Muscle of leg (tissue), 3 donors: ENCODE measurements at regions not wholly inside any gene's neighbourhood (a gene's known extent, or its start where the extent isn't known, plus 50 kb on each side); places are given as distances from the start of the nearest gene placed in this dataset.
"Not testable (repeated sequence)": the region's sequence is repeated elsewhere in the genome, so short reads cannot be mapped to it uniquely, and the experiment has no call there.

ENCODE experiments used
- DNase-seq: peaks from one replicate; pipeline ENCODE4 v3.0.0; 2013
- H3K27ac ChIP-seq: one replicate; pipeline ENCODE4 v1.5.1; 2013; ENCODE audit warnings: mild to moderate bottlenecking, low read length, control low read depth
- H3K27me3 ChIP-seq: one replicate; pipeline ENCODE4 v1.6.1; 2013; ENCODE audit warnings: low read length; ENCODE audit not compliant: control insufficient read depth, insufficient read depth
- H3K36me3 ChIP-seq: one replicate; pipeline ENCODE4 v1.6.1; 2013; ENCODE audit warnings: low read length; ENCODE audit not compliant: control insufficient read depth, insufficient read depth
- H3K4me1 ChIP-seq: one replicate; pipeline ENCODE4 v1.6.1; 2013; ENCODE audit warnings: low read length; ENCODE audit not compliant: control insufficient read depth, insufficient read depth
- H3K4me3 ChIP-seq: one replicate; pipeline ENCODE4 v1.5.1; 2013; ENCODE audit warnings: low read length, control low read depth
- H3K9me3 ChIP-seq: replicated peaks from 2 replicates; pipeline ENCODE4 v1.6.1; 2013; ENCODE audit warnings: low read depth, low read length; ENCODE audit not compliant: control insufficient read depth
- WGBS: methylation state at CpG from one replicate; pipeline ENCODE4 v1.1.5; 2013; ENCODE audit warnings: missing lambda C conversion rate; ENCODE audit not compliant: insufficient coverage; 5-methylcytosine and 5-hydroxymethylcytosine counted together

DNA sequence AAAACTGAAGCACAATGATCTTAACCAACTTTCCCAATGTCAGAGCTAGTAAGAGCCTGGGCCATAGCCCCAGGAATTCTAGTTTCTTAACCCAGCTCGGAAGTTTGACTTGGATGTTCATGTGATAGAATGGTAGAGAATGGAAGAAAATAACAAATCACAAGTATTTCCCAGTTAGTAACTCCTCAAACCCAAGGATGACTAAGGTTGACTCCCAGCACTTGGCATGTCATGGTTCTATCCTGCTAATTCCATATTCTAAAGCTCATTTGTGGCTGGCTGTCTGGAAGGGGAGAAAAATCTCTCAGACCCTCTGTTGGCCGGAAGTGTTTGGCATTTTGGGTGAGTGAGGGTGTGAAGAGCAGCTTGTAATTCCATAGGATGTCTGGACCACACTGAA lies 248.7 kb downstream of the RFPL4B start:
- Histone ChIP-seq H3K9me3 (peaks cover 8% of the 10 kb centered on the region), H3K27ac (no peak overlapping the region), H3K27me3 (no peaks in the 10 kb centered on the region), H3K36me3 (no peaks in the 10 kb centered on the region), H3K4me1 (no peaks in the 10 kb centered on the region), H3K4me3 (no peak overlapping the region)
- WGBS, result no CpG with 5 or more reads among the region's 2 CpGs
- no peak for DNase-seq

DNA sequence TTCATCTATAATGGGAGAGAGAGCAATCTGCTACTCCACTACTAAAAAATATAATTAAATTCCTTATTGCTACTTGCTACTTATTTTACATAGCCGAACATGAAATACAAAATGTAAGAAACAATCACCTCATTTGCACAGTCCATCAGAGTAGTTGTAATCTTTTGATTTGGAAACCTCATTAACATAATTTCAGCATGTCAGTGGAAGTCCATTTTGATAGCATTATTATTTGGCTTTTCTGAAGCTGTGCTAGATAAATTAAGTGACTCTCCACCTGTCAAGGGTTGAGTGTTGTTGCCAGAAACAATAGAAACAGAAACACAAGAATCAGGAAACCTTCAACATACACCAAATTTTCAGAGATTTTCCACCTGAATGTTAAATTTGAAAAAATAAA lies 250.0 kb downstream of the RFPL4B start:
- DNase-seq, result no peak
- Histone ChIP-seq H3K36me3 (no peaks in the 10 kb centered on the region), H3K9me3 (peaks cover 8% of the 10 kb centered on the region), H3K4me3 (no peak overlapping the region), H3K4me1 (no peaks in the 10 kb centered on the region), H3K27ac (no peak overlapping the region), H3K27me3 (no peaks in the 10 kb centered on the region)
- no CpG with 5 or more reads among the region's 1 CpG for WGBS

DNA sequence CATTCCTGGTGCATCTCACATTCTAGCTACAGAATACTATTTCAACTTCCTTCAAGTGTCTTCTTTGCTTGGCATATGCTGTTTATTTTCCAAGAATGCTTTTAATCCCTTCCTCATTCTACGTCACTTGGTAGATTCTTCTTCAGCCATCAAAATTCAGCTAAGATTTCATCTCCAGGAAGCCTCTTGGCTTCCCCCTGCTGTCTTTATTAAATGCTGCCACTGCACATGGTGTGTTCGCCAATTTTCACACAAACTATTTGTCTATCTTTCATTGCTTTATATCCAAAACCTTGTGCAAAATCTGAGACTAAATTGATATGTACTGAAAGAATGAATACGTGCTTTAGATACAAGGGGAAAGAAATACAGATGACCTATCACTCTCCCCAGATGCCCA lies 253.0 kb downstream of the RFPL4B start:
- Histone ChIP-seq H3K4me1 (no peaks in the 10 kb centered on the region), H3K36me3 (no peaks in the 10 kb centered on the region), H3K27me3 (no peaks in the 10 kb centered on the region), H3K9me3 (no peaks in the 10 kb centered on the region), H3K27ac (no peak overlapping the region), H3K4me3 (no peak overlapping the region)
- 85% methylated on average over 1 of the region's 3 CpGs for WGBS
- no peak for DNase-seq

DNA sequence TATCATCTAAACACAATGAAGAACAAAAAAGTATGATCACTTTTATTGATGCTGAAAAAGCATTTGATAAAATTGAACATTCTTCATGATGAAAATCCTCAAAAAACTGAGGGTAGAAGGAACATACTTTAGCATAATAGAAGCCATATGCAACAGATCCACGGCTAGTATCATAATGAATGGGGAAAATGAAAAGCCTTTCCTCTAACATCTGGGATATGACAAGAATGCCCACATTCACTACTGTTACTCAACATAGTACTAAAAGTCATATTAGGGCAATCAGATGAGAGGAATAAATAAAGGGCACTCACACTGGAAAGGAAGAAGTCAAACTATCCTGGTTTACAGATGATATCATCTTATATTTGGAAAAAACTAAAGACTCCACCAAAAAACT lies 256.6 kb downstream of the RFPL4B start:
- WGBS, result no CpG with 5 or more reads among the region's 1 CpG
- H3K36me3 ChIP-seq, result no peaks in the 10 kb centered on the region
- H3K27ac ChIP-seq, result no peak overlapping the region
- peaks cover 5% of the 10 kb centered on the region for H3K9me3 ChIP-seq
- peaks cover 3% of the 10 kb centered on the region for H3K4me1 ChIP-seq
- no peaks in the 10 kb centered on the region for H3K27me3 ChIP-seq
- no peak for DNase-seq
- H3K4me3 ChIP-seq, result no peak overlapping the region

DNA sequence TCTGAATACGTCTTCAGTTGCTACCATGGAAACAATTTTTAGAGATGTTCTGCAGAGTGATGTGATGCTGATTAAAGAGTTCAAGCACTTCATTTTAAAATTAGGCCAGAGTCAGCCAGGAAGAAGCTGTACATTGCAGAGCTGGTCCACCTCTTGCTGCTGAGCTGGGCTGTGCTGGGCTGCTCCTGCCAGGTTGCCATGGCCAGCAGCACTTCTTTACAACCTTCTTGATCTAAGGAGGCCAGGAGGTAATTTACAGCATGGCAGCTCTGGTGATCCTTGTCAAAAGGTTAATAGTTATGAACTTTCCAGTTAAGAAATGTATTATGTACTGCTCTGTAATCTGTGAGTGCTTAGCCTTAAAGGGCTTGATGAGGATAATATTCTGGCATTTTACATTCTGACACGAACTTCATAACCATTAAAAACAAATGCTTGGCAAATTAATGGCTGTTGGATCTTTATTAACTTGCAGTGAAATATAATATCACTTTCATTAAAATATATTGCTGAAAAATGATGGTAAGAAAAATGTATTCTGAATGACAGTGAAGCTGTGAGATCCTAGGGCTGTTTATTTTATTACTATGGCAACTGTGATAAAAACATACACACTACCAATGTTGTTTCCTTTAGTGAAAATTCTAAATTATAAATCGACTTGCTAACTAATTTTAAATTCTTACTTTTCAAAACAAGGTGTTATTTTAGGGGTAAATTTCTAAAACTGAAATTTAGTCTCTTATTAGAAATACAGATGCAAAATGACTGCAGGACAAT lies 259.7 kb downstream of the RFPL4B start:
- no peaks in the 10 kb centered on the region for H3K27me3 ChIP-seq
- H3K9me3 ChIP-seq, result peaks cover 11% of the 10 kb centered on the region
- no peak overlapping the region for H3K4me3 ChIP-seq
- peak; percentile 72 for DNase-seq
- H3K4me1 ChIP-seq, result peaks cover 3% of the 10 kb centered on the region
- WGBS, result no CpG with 5 or more reads among the region's 3 CpGs
- H3K27ac ChIP-seq, result peak overlapping the region; percentile 84
- no peaks in the 10 kb centered on the region for H3K36me3 ChIP-seq

DNA sequence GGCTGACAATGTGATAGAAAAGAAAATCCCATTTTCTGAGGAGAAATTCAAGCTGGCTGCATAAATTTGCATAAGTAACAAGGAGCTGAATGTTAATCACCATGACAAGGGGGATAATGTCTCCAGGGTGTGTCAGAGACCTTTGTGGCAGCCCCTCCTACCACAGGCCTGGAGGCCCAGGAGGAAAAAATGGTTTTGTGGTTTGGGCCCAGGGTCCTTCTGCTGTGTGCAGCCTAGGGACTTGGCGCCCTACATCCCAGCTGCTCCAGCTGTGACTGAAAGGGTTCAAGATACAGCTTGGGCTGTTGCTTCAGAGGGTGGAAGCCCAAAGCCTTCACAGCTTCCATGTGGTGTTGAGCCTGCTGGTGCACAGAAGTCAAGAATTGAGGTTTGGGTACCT lies 261.8 kb downstream of the RFPL4B start:
- H3K36me3 ChIP-seq, H3K27ac ChIP-seq, H3K27me3 ChIP-seq, H3K4me3 ChIP-seq, H3K4me1 ChIP-seq, DNase-seq: not testable (repeated sequence)
- WGBS, result 91% methylated on average over 1 of the region's 1 CpG
- H3K9me3 ChIP-seq, result peaks cover 11% of the 10 kb centered on the region

DNA sequence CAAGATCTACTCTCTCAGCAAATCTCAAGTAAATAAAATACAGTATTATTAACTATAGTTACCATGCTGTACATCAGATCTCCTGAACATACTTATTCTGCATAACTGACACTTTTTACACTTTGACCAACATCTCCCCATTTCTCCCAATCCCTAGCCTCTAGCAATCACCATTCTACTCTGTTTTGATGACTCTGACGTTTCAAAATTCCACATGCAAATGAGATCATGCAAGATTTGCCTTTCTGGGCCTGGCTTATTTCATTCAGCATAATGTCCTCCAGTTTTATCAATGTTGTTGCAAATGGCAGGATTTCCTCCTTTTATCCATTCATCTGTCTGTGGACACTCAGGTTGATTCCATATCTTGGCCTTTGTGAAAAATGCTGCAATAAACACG lies 266.3 kb downstream of the RFPL4B start:
- no peak overlapping the region for H3K4me3 ChIP-seq
- H3K36me3 ChIP-seq, result no peaks in the 10 kb centered on the region
- DNase-seq, result no peak
- no CpG with 5 or more reads among the region's 2 CpGs for WGBS
- H3K4me1 ChIP-seq, result no peaks in the 10 kb centered on the region
- no peak overlapping the region for H3K27ac ChIP-seq
- H3K27me3 ChIP-seq, result no peaks in the 10 kb centered on the region
- H3K9me3 ChIP-seq, result peaks cover 9% of the 10 kb centered on the region

DNA sequence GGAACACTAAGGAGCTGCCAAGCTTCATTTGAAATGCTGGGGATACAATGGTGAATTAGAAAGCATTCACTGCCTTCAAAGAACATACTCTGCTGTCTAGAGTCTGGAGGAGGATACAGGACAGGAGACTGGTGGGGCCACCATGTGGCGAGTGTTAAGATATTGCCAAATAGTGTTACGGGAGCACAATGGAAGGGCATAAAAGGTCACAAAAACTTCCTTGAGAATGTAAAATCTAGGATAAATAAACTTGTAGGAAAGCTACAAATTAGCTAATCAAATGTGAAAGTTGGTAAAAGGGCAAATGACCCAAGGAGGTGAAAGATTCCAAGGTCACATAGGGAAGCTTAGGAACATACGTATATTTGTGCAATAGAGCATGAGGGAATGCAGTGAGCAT lies 271.7 kb downstream of the RFPL4B start:
- H3K9me3 ChIP-seq, result no peaks in the 10 kb centered on the region
- no peak for DNase-seq
- no peaks in the 10 kb centered on the region for H3K4me1 ChIP-seq
- 54% methylated on average over 2 of the region's 3 CpGs for WGBS
- H3K4me3 ChIP-seq, result no peak overlapping the region
- H3K36me3 ChIP-seq, result no peaks in the 10 kb centered on the region
- no peak overlapping the region for H3K27ac ChIP-seq
- H3K27me3 ChIP-seq, result no peaks in the 10 kb centered on the region

DNA sequence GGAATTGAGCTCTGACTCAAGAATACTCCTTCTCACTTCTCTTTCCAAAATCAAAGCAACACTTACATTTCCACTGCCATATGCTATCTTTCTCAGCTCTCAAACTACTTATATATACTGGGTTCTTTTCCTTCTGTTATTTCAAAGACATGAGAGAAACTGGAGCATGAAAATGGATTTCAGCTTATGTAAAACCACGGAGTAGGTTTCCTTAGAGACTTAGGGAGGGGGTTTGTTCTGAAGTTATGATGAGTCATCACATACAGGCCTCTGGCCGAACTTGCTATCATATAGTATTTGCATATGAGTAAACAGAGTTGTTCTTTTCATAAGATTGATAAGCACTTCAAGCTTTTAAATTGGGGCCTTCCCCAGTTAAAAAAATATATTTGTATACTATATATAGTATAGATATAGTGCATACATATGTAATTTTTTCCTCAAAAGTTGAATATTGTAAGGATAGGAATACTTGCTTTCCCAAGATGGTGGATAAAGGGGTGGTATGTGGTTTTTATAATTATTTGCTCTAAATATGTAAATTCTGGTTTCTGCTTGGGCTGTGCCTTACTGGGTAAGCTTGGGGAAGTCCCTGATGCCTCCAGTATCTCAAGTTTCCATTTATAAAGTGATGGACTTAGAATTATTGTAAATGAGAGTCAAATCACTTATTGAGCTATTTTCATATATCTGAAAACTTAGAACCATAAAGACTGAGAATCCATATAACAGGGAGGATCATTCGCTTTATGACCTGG lies 273.9 kb downstream of the RFPL4B start:
- Histone ChIP-seq H3K9me3 (no peaks in the 10 kb centered on the region), H3K27ac (no peak overlapping the region), H3K27me3 (no peaks in the 10 kb centered on the region), H3K4me1 (no peaks in the 10 kb centered on the region), H3K4me3 (no peak overlapping the region), H3K36me3 (no peaks in the 10 kb centered on the region)
- WGBS, result 0% methylated on average over 1 of the region's 3 CpGs
- peak; percentile 81 for DNase-seq

DNA sequence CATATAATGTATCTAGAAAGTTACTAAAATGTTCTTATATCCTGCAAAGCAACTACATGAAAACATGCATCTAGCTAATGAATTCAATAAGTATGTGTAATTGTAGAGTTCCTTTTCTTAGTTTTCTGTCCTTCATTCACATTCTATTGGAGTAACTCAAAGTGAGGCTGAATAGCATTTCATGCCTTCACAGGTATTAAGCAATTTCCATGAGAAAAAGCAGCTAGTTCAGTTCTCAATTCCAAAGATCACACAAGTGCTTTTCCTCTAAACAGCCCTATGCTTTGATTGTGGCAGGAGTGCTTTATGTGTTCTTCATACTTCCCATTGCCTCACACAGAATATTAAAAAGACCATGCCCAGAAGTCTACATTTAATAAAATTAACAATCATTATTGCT lies 274.9 kb downstream of the RFPL4B start:
- Histone ChIP-seq H3K27me3 (no peaks in the 10 kb centered on the region), H3K27ac (no peak overlapping the region), H3K36me3 (no peaks in the 10 kb centered on the region), H3K9me3 (no peaks in the 10 kb centered on the region), H3K4me1 (no peaks in the 10 kb centered on the region), H3K4me3 (no peak overlapping the region)
- no peak for DNase-seq
